OCI-LY7 (cell line): ENCODE measurements at regions not wholly inside any gene's neighbourhood (a gene's known extent, or its start where the extent isn't known, plus 50 kb on each side); places are given as distances from the start of the nearest gene placed in this dataset.

Experiments
- CTCF ChIP-seq: fragments of 200-600 bp; sonication (generic); conservative IDR thresholded peaks from 2 replicates; pipeline ENCODE4 v1.5.1; 2014; ENCODE audit warnings: mild to moderate bottlenecking, antibody characterized with exemption, low read length, moderate library complexity, mixed read lengths
- EZH2phosphoT487 ChIP-seq: fragments of 200-600 bp; sonication (generic); IDR thresholded peaks from 2 replicates; pipeline ENCODE4 v1.6.1; 2018; ENCODE audit warnings: low read depth, borderline replicate concordance, mild to moderate bottlenecking, mixed run types, antibody characterized with exemption, low read length, moderate library complexity, mixed read lengths

DNA sequence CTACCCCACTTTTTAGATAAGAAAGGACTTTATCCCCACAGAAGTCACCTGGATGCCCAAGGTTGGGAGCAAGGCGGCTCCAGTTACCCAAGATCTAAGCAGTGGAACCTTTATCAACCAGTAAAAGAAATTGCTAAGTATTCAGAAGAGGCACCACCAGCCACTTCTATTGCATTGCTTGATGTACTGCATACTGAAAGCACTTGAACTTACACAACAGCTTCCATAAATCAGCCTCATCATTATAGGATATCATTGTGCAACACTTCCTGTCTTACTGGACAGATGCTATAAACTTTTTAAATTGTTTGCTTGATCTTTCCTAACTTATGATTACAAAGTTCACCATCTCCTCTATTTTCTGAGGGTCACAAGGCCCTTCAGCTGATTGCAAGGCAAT lies 642.7 kb upstream of the CXADR start:
- TF ChIP-seq CTCF, result no peak
- TF ChIP-seq EZH2phosphoT487, result no peak
